A549 (cell line): ENCODE measurements at regions not wholly inside any gene's neighbourhood (a gene's known extent, or its start where the extent isn't known, plus 50 kb on each side); places are given as distances from the start of the nearest gene placed in this dataset.

ENCODE experiments used
- ATAC-seq, 2 experiments: fragments of 200-7000 bp in 1 of 2; fragments of >200 bp in 1 of 2; cut with Nextera tagmentation in 1 of 2; cut with Tn5 transposase in 1 of 2; 3 replicates each; pipeline versions ENCODE4 v1.8.0 to v1.9.1; 2018 to 2020; ENCODE audit warnings: mild to moderate bottlenecking in 1 of 2, moderate library complexity in 1 of 2
- CTCF ChIA-PET: fragments of 300-600 bp; sonication (Branson Sonifier 250); formaldehyde crosslinking; extraction: SDS; loops from one replicate; lab custom pipeline; 2021; ENCODE audit warnings: antibody characterized with exemption, inconsistent platforms; lab: Yijun Ruan, JAX
- POLR2A ChIA-PET: fragments of 350-600 bp; formaldehyde crosslinking; extraction: SDS; loops from one replicate; lab custom pipeline; 2021; ENCODE audit warnings: antibody characterized with exemption, inconsistent platforms; lab: Yijun Ruan, JAX
- DNase-seq, 2 experiments: peaks; one replicate each; pipeline versions ENCODE4 v3.0.0 to v3.0.0-alpha.2; 2011 to 2016; ENCODE audit warnings: low read depth in 1 of 2, low spot score in 1 of 2
- FAIRE-seq: peaks from 2 replicates; lab custom pipeline; 2011; peaks lifted over from hg19 to GRCh38; lab: Jason Lieb, UNC
- H3K27ac ChIP-seq, 2 experiments: fragments of >200 bp; sonication (Bioruptor Twin); formaldehyde crosslinking; 3 replicates each; pipeline ENCODE4 v1.5.1; 2016 to 2017
- H3K4me1 ChIP-seq: fragments of >200 bp; sonication (Bioruptor Twin); formaldehyde crosslinking; 3 replicates; pipeline ENCODE4 v1.6.1; 2016
- H3K4me2 ChIP-seq: fragments of >200 bp; sonication (Bioruptor Twin); formaldehyde crosslinking; 3 replicates; pipeline ENCODE4 v1.6.1; 2016
- H3K4me3 ChIP-seq: fragments of >200 bp; sonication (Bioruptor Twin); formaldehyde crosslinking; 3 replicates; pipeline ENCODE4 v1.5.1; 2016
- H3K9me3 ChIP-seq: fragments of >200 bp; sonication (Bioruptor Twin); formaldehyde crosslinking; 3 replicates; pipeline ENCODE4 v1.6.1; 2016
- BHLHE40 ChIP-seq: IDR thresholded peaks from 2 replicates; pipeline ENCODE4 v1.6.1; 2012; ENCODE audit warnings: low read depth, low read length, inconsistent platforms
- CBX2 ChIP-seq: fragments of 200-600 bp; sonication (generic); IDR thresholded peaks from 2 replicates; pipeline ENCODE4 v1.6.1; 2016; ENCODE audit warnings: low read depth, mild to moderate bottlenecking, borderline replicate concordance
- CEBPB ChIP-seq, 2 experiments: fragments of >200 bp in 1 of 2; sonication (Bioruptor Twin) in 1 of 2; formaldehyde crosslinking in 1 of 2; IDR thresholded peaks; 2 replicates each; pipeline ENCODE4 v1.6.1; 2012 to 2016
- CHD2 ChIP-seq: fragments of 150-350 bp; IDR thresholded peaks from 2 replicates; pipeline ENCODE4 v1.6.1; 2014; ENCODE audit warnings: low read length; ENCODE audit not compliant: partially characterized antibody
- CHD4 ChIP-seq: fragments of 200-600 bp; sonication (generic); IDR thresholded peaks from 2 replicates; pipeline ENCODE4 v1.6.1; 2016; ENCODE audit warnings: antibody characterized with exemption, mild to moderate bottlenecking, borderline replicate concordance
- EHMT2 ChIP-seq: fragments of 200-600 bp; sonication (generic); IDR thresholded peaks from 2 replicates; pipeline ENCODE4 v1.6.1; 2016; ENCODE audit warnings: antibody characterized with exemption, low read depth, mild to moderate bottlenecking, moderate library complexity
- EP300 ChIP-seq, 2 experiments: fragments of >200 bp; sonication (Bioruptor Twin); formaldehyde crosslinking; IDR thresholded peaks; 2 replicates in 1 of 2; 3 replicates in 1 of 2; pipeline ENCODE4 v1.6.1; 2016 to 2017
- FOSB ChIP-seq: fragments of 250-450 bp; sonication (Bioruptor Pico); IDR thresholded peaks from 2 replicates; pipeline ENCODE4 v1.5.0; 2020; ENCODE audit warnings: mild to moderate bottlenecking, moderate library complexity
- HDAC2 ChIP-seq: fragments of 200-600 bp; sonication (generic); IDR thresholded peaks from 2 replicates; pipeline ENCODE4 v1.6.1; 2016
- HEYL ChIP-seq: fragments of 250-450 bp; sonication (Bioruptor Pico); IDR thresholded peaks from 2 replicates; pipeline ENCODE4 v1.8.0; 2021; ENCODE audit warnings: mild to moderate bottlenecking, moderate library complexity
- HOXB13 ChIP-seq: fragments of 250-450 bp; sonication (Bioruptor Pico); IDR thresholded peaks from 2 replicates; pipeline ENCODE4 v1.5.0; 2020; ENCODE audit warnings: low read depth, mild to moderate bottlenecking, moderate library complexity
- JUNB ChIP-seq: fragments of >200 bp; sonication (Bioruptor Twin); formaldehyde crosslinking; IDR thresholded peaks from 2 replicates; pipeline ENCODE4 v1.6.1; 2016
- KDM5A ChIP-seq: fragments of 200-600 bp; sonication (generic); IDR thresholded peaks from 2 replicates; pipeline ENCODE4 v1.6.1; 2016; ENCODE audit warnings: antibody characterized with exemption, mild to moderate bottlenecking
- MAZ ChIP-seq: fragments of 150-350 bp; IDR thresholded peaks from 2 replicates; pipeline ENCODE4 v1.6.1; 2014; ENCODE audit warnings: antibody characterized with exemption, low read depth, low read length, borderline replicate concordance
- MYC ChIP-seq: IDR thresholded peaks from 2 replicates; pipeline ENCODE4 v1.6.1; 2012; ENCODE audit warnings: mild to moderate bottlenecking, inconsistent platforms, low read length, improper control_type of control experiment, borderline replicate concordance
- NFE2L2 ChIP-seq: fragments of 150-350 bp; conservative IDR thresholded peaks from 2 replicates; pipeline ENCODE4 v1.6.1; 2014; ENCODE audit warnings: low read length
- POLR2A ChIP-seq: IDR thresholded peaks from 2 replicates; pipeline ENCODE4 v1.6.1; 2012; ENCODE audit warnings: mild to moderate bottlenecking, low read length
- RAD21 ChIP-seq, 2 experiments: fragments of >200 bp in 1 of 2; sonication (Bioruptor Twin) in 1 of 2; formaldehyde crosslinking in 1 of 2; IDR thresholded peaks in 1 of 2; conservative IDR thresholded peaks in 1 of 2; 2 replicates in 1 of 2; 3 replicates in 1 of 2; pipeline ENCODE4 v1.6.1; 2012 to 2018; ENCODE audit warnings: inconsistent platforms in 1 of 2
- RARB ChIP-seq: fragments of 250-450 bp; sonication (Bioruptor Pico); IDR thresholded peaks from 2 replicates; pipeline ENCODE4 v1.8.0; 2021; ENCODE audit warnings: mild to moderate bottlenecking, moderate library complexity
- RNF2 ChIP-seq: fragments of 200-600 bp; sonication (generic); IDR thresholded peaks from 2 replicates; pipeline ENCODE4 v1.6.1; 2016; ENCODE audit warnings: low read depth, mild to moderate bottlenecking, antibody characterized with exemption, moderate library complexity, borderline replicate concordance
- USF2 ChIP-seq: fragments of 450-650 bp; IDR thresholded peaks from 2 replicates; pipeline ENCODE4 v1.6.1; 2014; ENCODE audit warnings: antibody characterized with exemption
- ZFP36 ChIP-seq: fragments of 450-650 bp; IDR thresholded peaks from 2 replicates; pipeline ENCODE4 v1.6.1; 2014; ENCODE audit warnings: borderline replicate concordance; ENCODE audit not compliant: partially characterized antibody
- ZNF302 ChIP-seq: fragments of 250-450 bp; sonication (Bioruptor Pico); IDR thresholded peaks from 2 replicates; pipeline ENCODE4 v1.9.0; 2021; ENCODE audit warnings: inconsistent platforms, mild to moderate bottlenecking, moderate library complexity
- ZSCAN20 ChIP-seq: fragments of 250-450 bp; sonication (Bioruptor Pico); IDR thresholded peaks from 2 replicates; pipeline ENCODE4 v1.8.0; 2022; ENCODE audit warnings: mild to moderate bottlenecking, moderate library complexity
- WGBS: methylation state at CpG from one replicate; pipeline ENCODE4 v1.1.6; 2017; ENCODE audit errors: missing lambda C conversion rate; 5-methylcytosine and 5-hydroxymethylcytosine counted together
- TF ChIP-seq, protein P1 (sequence below): fragments of 250-450 bp; sonication (Bioruptor Pico); IDR thresholded peaks from 2 replicates; pipeline ENCODE4 v1.5.0; 2020; ENCODE audit warnings: low read depth, mild to moderate bottlenecking, moderate library complexity
- TF ChIP-seq, protein P2 (sequence below): IDR thresholded peaks from 2 replicates; pipeline ENCODE4 v1.6.1; 2012
- TF ChIP-seq, protein P3 (sequence below): fragments of 200-600 bp; sonication (generic); IDR thresholded peaks from 2 replicates; pipeline ENCODE4 v1.6.1; 2016; ENCODE audit warnings: antibody characterized with exemption, mild to moderate bottlenecking, moderate library complexity
- TF ChIP-seq, protein P4 (sequence below): IDR thresholded peaks from 2 replicates; pipeline ENCODE4 v1.6.1; 2012; ENCODE audit warnings: low read depth, borderline replicate concordance

GRCh38 chr21:28794371-28794851 lies 198.3 kb downstream of the LTN1 start:
- ChIA-PET POLR2A (no interaction called here), CTCF (interaction anchor here (0.6 kb wide), 1 partner anchor 29 kb away, joined by 3 read pairs; no protein-coding TSS in a partner anchor)
- ATAC-seq (no peak), DNase-seq (no peak), FAIRE-seq (no peak)
- Histone ChIP-seq H3K27ac (no peak overlapping the region), H3K4me2 (no peak overlapping the region), H3K4me3 (no peak overlapping the region), H3K4me1 (no peaks in the 10 kb centered on the region), H3K9me3 (no peaks in the 10 kb centered on the region)
- TF ChIP-seq MAZ (no peak), BHLHE40 (no peak), HOXB13 (CRISPR knock-in tag) (no peak), HEYL (CRISPR knock-in tag) (no peak), RNF2 (no peak), EP300 (IDR thresholded peaks at IDR 0.05) (no peak), RAD21 (conservative IDR thresholded peaks at IDR 0.05 in 1 of 2, IDR thresholded peaks at IDR 0.05 in 1 of 2) (no peak), EHMT2 (no peak), CHD2 (no peak), FOSB (no peak)
- TF ChIP-seq, protein P1, sequence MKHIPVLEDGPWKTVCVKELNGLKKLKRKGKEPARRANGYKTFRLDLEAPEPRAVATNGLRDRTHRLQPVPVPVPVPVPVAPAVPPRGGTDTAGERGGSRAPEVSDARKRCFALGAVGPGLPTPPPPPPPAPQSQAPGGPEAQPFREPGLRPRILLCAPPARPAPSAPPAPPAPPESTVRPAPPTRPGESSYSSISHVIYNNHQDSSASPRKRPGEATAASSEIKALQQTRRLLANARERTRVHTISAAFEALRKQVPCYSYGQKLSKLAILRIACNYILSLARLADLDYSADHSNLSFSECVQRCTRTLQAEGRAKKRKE = no peak
- TF ChIP-seq, protein P2, sequence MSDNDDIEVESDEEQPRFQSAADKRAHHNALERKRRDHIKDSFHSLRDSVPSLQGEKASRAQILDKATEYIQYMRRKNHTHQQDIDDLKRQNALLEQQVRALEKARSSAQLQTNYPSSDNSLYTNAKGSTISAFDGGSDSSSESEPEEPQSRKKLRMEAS = no peak
- WGBS = 41% methylated on average over 2 of the region's 2 CpGs

GRCh38 chr21:28793043-28793442 lies 199.6 kb downstream of the LTN1 start:
- no peak for TF ChIP-seq POLR2A
- TF ChIP-seq, protein P3, sequence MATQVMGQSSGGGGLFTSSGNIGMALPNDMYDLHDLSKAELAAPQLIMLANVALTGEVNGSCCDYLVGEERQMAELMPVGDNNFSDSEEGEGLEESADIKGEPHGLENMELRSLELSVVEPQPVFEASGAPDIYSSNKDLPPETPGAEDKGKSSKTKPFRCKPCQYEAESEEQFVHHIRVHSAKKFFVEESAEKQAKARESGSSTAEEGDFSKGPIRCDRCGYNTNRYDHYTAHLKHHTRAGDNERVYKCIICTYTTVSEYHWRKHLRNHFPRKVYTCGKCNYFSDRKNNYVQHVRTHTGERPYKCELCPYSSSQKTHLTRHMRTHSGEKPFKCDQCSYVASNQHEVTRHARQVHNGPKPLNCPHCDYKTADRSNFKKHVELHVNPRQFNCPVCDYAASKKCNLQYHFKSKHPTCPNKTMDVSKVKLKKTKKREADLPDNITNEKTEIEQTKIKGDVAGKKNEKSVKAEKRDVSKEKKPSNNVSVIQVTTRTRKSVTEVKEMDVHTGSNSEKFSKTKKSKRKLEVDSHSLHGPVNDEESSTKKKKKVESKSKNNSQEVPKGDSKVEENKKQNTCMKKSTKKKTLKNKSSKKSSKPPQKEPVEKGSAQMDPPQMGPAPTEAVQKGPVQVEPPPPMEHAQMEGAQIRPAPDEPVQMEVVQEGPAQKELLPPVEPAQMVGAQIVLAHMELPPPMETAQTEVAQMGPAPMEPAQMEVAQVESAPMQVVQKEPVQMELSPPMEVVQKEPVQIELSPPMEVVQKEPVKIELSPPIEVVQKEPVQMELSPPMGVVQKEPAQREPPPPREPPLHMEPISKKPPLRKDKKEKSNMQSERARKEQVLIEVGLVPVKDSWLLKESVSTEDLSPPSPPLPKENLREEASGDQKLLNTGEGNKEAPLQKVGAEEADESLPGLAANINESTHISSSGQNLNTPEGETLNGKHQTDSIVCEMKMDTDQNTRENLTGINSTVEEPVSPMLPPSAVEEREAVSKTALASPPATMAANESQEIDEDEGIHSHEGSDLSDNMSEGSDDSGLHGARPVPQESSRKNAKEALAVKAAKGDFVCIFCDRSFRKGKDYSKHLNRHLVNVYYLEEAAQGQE = no peak
- TF ChIP-seq, protein P4, sequence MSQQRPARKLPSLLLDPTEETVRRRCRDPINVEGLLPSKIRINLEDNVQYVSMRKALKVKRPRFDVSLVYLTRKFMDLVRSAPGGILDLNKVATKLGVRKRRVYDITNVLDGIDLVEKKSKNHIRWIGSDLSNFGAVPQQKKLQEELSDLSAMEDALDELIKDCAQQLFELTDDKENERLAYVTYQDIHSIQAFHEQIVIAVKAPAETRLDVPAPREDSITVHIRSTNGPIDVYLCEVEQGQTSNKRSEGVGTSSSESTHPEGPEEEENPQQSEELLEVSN = no peak
- Histone ChIP-seq H3K4me1 (no peaks in the 10 kb centered on the region), H3K27ac (no peak overlapping the region), H3K4me2 (no peak overlapping the region), H3K9me3 (no peaks in the 10 kb centered on the region), H3K4me3 (no peak overlapping the region)
- ChIA-PET CTCF (interaction anchor here (1.8 kb wide), 1 partner anchor 47 kb away, joined by 3 read pairs; no protein-coding TSS in a partner anchor), POLR2A (no interaction called here)
- FAIRE-seq (no peak), ATAC-seq (no peak), DNase-seq (peak in 1 of 2 experiments; percentile 1)
- WGBS = 0% methylated on average over 2 of the region's 2 CpGs

- no peak overlapping the region for H3K4me3 ChIP-seq
- TF ChIP-seq CBX2 = no peak
- TF ChIP-seq ZFP36 = no peak
- TF ChIP-seq POLR2A = no peak
- TF ChIP-seq NFE2L2 = no peak
- no peak for TF ChIP-seq RARB
- no peak for TF ChIP-seq ZSCAN20 (CRISPR knock-in tag)
- TF ChIP-seq USF2 = no peak
- TF ChIP-seq KDM5A = no peak
- TF ChIP-seq MYC = no peak
- no peak for TF ChIP-seq JUNB
- TF ChIP-seq HDAC2 = no peak
- no peak for TF ChIP-seq CEBPB (IDR thresholded peaks at IDR 0.05)
- no peak for TF ChIP-seq CHD4
- no peak for TF ChIP-seq BHLHE40
- TF ChIP-seq ZNF302 = no peak
- H3K9me3 ChIP-seq = no peaks in the 10 kb centered on the region
- ChIA-PET POLR2A (no interaction called here), CTCF (interaction anchor here (1.8 kb wide), 1 partner anchor 46 kb away, joined by 3 read pairs; no protein-coding TSS in a partner anchor)
- ATAC-seq (no peak), FAIRE-seq (no peak), DNase-seq (no peak)
- no peak overlapping the region for H3K27ac ChIP-seq
- 3% methylated on average over 4 of the region's 4 CpGs for WGBS
- H3K4me1 ChIP-seq = no peaks in the 10 kb centered on the region
- no peak overlapping the region for H3K4me2 ChIP-seq
These were observed 200.9 kb downstream of the LTN1 start for GRCh38 chr21:28791595-28792282.
